Neuronal stem cell (in vitro differentiated cells): ENCODE measurements at regions not wholly inside any gene's neighbourhood (a gene's known extent, or its start where the extent isn't known, plus 50 kb on each side); places are given as distances from the start of the nearest gene placed in this dataset.

Experiments
- DNase-seq: peaks from one replicate; pipeline ENCODE4 v3.0.0-alpha.2; 2013; ENCODE audit warnings: low spot score
- H2AFZ ChIP-seq: one replicate; pipeline ENCODE4 v1.6.1; 2013; ENCODE audit warnings: mild to moderate bottlenecking, low read length, inconsistent platforms
- H2AK5ac ChIP-seq: 2 replicates; pipeline ENCODE4 v1.6.1; 2013; ENCODE audit warnings: low read depth, mild to moderate bottlenecking, inconsistent platforms, low read length, moderate library complexity, mixed read lengths
- H2BK120ac ChIP-seq: 2 replicates; pipeline ENCODE4 v1.6.1; 2013; ENCODE audit warnings: low read depth, mild to moderate bottlenecking, inconsistent platforms, low read length, moderate library complexity, mixed read lengths
- H2BK12ac ChIP-seq: one replicate; pipeline ENCODE4 v1.6.1; 2013; ENCODE audit warnings: low read length, inconsistent platforms
- H2BK15ac ChIP-seq: 2 replicates; pipeline ENCODE4 v1.6.1; 2013; ENCODE audit warnings: mild to moderate bottlenecking, low read length, inconsistent platforms, mixed read lengths
- H2BK5ac ChIP-seq: one replicate; pipeline ENCODE4 v1.6.1; 2013; ENCODE audit warnings: inconsistent platforms, mild to moderate bottlenecking, low read length, moderate library complexity
- H3K14ac ChIP-seq: one replicate; pipeline ENCODE4 v1.6.1; 2013; ENCODE audit warnings: low read length, inconsistent platforms
- H3K18ac ChIP-seq: 2 replicates; pipeline ENCODE4 v1.6.1; 2013; ENCODE audit warnings: low read length, inconsistent platforms
- H3K23ac ChIP-seq: 2 replicates; pipeline ENCODE4 v1.6.1; 2013; ENCODE audit warnings: low read depth, mild to moderate bottlenecking, mixed read lengths, low read length, inconsistent platforms; ENCODE audit not compliant: poor library complexity
- H3K27ac ChIP-seq: replicated peaks from 3 replicates; pipeline ENCODE4 v1.5.1; 2013; ENCODE audit warnings: low read length, inconsistent platforms
- H3K27me3 ChIP-seq, 3 experiments: 2 replicates each; pipeline ENCODE4 v1.6.1; 2013; ENCODE audit warnings: low read length in 3 of 3, mild to moderate bottlenecking in 2 of 3, inconsistent platforms in 1 of 3, low read depth in 1 of 3, mixed read lengths in 1 of 3, moderate library complexity in 1 of 3; ENCODE audit not compliant: control insufficient read depth in 3 of 3, insufficient read depth in 3 of 3
- H3K36me3 ChIP-seq, 2 donors: replicated peaks in 1 of 2; 2 replicates each; pipeline ENCODE4 v1.6.1; 2013; ENCODE audit warnings: low read length in 2 of 2; ENCODE audit not compliant: control insufficient read depth in 2 of 2, insufficient read depth in 2 of 2
- H3K4ac ChIP-seq: 2 replicates; pipeline ENCODE4 v1.6.1; 2013; ENCODE audit warnings: inconsistent platforms, mild to moderate bottlenecking, low read length, moderate library complexity
- H3K4me1 ChIP-seq, 2 donors: 1 replicate in 1 of 2; 2 replicates in 1 of 2; pipeline ENCODE4 v1.6.1; 2013; ENCODE audit warnings: low read length in 2 of 2, low read depth in 1 of 2; ENCODE audit not compliant: control insufficient read depth in 2 of 2, insufficient read depth in 1 of 2
- H3K4me2 ChIP-seq: one replicate; pipeline ENCODE4 v1.6.1; 2013; ENCODE audit warnings: mild to moderate bottlenecking, low read length, inconsistent platforms; ENCODE audit not compliant: insufficient read depth, poor library complexity, severe bottlenecking
- H3K4me3 ChIP-seq, 2 donors: 2 replicates each; pipeline ENCODE4 v1.5.1; 2013; ENCODE audit warnings: low read length in 2 of 2, mild to moderate bottlenecking in 2 of 2, inconsistent platforms in 1 of 2, moderate library complexity in 1 of 2
- H3K79me1 ChIP-seq: one replicate; pipeline ENCODE4 v1.6.1; 2013; ENCODE audit warnings: low read depth, mild to moderate bottlenecking, inconsistent platforms, low read length, moderate library complexity
- H3K9ac ChIP-seq: one replicate; pipeline ENCODE4 v1.6.1; 2013; ENCODE audit warnings: mild to moderate bottlenecking, low read depth, low read length, inconsistent platforms; ENCODE audit not compliant: poor library complexity
- H3K9me3 ChIP-seq, 2 donors: replicated peaks in 1 of 2; 2 replicates each; pipeline versions ENCODE3 to v1.6.1; 2013; ENCODE audit warnings: low read length in 2 of 2, mild to moderate bottlenecking in 2 of 2, inconsistent platforms in 1 of 2, low read depth in 1 of 2, mixed read lengths in 1 of 2, moderate library complexity in 1 of 2; ENCODE audit not compliant: control insufficient read depth in 2 of 2, insufficient read depth in 1 of 2
- H4K8ac ChIP-seq: one replicate; pipeline ENCODE4 v1.6.1; 2013; ENCODE audit warnings: low read depth, mild to moderate bottlenecking, inconsistent platforms, low read length, moderate library complexity
- H4K91ac ChIP-seq: one replicate; pipeline ENCODE4 v1.6.1; 2013; ENCODE audit warnings: low read length, low read depth, mild to moderate bottlenecking, inconsistent platforms; ENCODE audit not compliant: poor library complexity
- WGBS, 2 donors: extraction: QIAGEN DNeasy Blood & Tissue Kit; methylation state at CpG; one replicate each; pipeline ENCODE4 v1.1.7; 2013; ENCODE audit warnings: missing lambda C conversion rate in 2 of 2, mixed read lengths in 1 of 2; ENCODE audit not compliant: insufficient read length in 2 of 2, insufficient replicate concordance in 1 of 2; ENCODE audit errors: extremely low coverage in 2 of 2; 5-methylcytosine and 5-hydroxymethylcytosine counted together

GRCh38 chr14:65239938-65240296 lies 137.6 kb upstream of the MAX start:
- Histone ChIP-seq H3K79me1 (no peaks in the 10 kb centered on the region), H3K14ac (no peak overlapping the region), H3K9ac (no peak overlapping the region), H2BK120ac (no peak overlapping the region), H3K27me3 (peaks cover 0 to 30% (median 0%) of the 10 kb centered on the region in 3 experiments), H3K4me3 (no peak overlapping the region), H2BK15ac (no peak overlapping the region), H3K27ac (no peak overlapping the region), H3K9me3 (no peaks in the 10 kb centered on the region), H3K36me3 (no peaks in the 10 kb centered on the region), H3K18ac (no peak overlapping the region), H2BK5ac (no peak overlapping the region), H2BK12ac (no peak overlapping the region), H3K4me2 (no peak overlapping the region), H2AK5ac (no peak overlapping the region), H3K4me1 (peaks cover 0 to 16% of the 10 kb centered on the region in 2 donors), H2AFZ (no peak overlapping the region), H3K4ac (no peak overlapping the region), H3K23ac (no peak overlapping the region), H4K91ac (no peak overlapping the region), H4K8ac (no peak overlapping the region)
- DNase-seq: no peak
- WGBS, 2 donors: no CpG with 5 or more reads among the region's 1 CpG

DNA sequence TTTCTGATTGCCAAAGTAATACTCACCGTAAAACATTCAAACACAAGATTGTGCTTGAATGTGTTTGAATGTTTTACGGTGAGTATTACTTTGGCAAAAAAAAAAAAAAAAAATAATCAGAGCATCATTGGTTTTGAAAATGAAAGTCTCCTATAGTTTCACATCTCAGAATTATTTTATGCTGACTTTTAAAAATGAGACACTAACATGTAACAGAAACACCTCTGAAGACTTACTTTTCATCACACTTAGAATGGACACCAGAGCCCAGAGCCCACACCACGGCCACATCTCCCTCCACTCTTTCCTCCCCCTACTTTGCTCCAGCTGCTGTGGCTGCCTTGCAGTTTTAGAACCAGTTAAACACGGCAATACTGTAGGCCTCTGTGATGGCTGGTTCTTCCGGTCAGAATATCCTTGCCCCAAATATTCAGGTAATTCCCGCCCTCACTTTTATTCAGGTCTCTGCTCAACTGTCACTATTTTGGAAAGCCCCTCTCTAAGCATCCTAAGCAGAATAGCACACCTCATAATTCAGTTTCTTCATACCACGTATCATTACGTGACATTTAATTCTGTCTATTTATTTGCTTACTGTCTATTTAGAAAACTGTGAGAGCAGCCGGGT lies 138.9 kb upstream of the MAX start:
- no peak overlapping the region for H2BK12ac ChIP-seq
- no peak overlapping the region for H2BK120ac ChIP-seq
- no CpG with 5 or more reads among the region's 9 CpGs for WGBS, 2 donors
- no peaks in the 10 kb centered on the region for H3K36me3 ChIP-seq
- no peaks in the 10 kb centered on the region for H3K9me3 ChIP-seq
- no peak overlapping the region for H4K8ac ChIP-seq
- H2BK5ac ChIP-seq: no peak overlapping the region
- no peak overlapping the region for H3K23ac ChIP-seq
- no peak overlapping the region for H2AK5ac ChIP-seq
- no peak overlapping the region for H3K14ac ChIP-seq
- H3K18ac ChIP-seq: no peak overlapping the region
- no peak overlapping the region for H4K91ac ChIP-seq
- DNase-seq: no peak
- H3K4me3 ChIP-seq: no peak overlapping the region
- H3K4me1 ChIP-seq: peaks cover 0 to 16% of the 10 kb centered on the region in 2 donors
- no peak overlapping the region for H2BK15ac ChIP-seq
- no peak overlapping the region for H3K9ac ChIP-seq
- no peak overlapping the region for H2AFZ ChIP-seq
- no peaks in the 10 kb centered on the region for H3K79me1 ChIP-seq
- H3K27ac ChIP-seq: no peak overlapping the region
- H3K27me3 ChIP-seq: peaks cover 0 to 25% (median 0%) of the 10 kb centered on the region in 3 experiments
- no peak overlapping the region for H3K4ac ChIP-seq
- no peak overlapping the region for H3K4me2 ChIP-seq

DNA sequence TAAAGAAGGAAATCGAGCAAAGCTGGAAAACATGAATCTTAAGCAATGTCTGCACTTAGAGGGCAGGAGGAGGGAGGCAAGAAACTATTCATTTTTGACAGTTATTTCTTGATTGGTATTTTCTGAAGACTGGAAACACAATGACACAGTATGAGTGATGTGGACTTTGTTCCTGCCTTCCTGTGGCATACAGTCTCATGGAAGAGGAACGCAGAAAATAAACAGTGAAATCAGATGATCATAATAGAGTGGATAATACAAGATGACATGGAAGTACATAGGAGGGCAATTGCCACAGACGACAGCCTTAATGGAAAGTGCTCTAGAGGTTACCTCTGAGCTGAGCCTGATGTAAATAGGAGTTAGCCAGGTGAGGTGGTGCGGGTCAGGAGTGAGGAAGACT lies 140.4 kb upstream of the MAX start:
- no peaks in the 10 kb centered on the region for H3K79me1 ChIP-seq
- H3K27me3 ChIP-seq: peaks cover 0 to 15% (median 0%) of the 10 kb centered on the region in 3 experiments
- H2BK12ac ChIP-seq: no peak overlapping the region
- H3K4me3 ChIP-seq: no peak overlapping the region
- H3K9me3 ChIP-seq: no peaks in the 10 kb centered on the region
- H3K4ac ChIP-seq: no peak overlapping the region
- no peak overlapping the region for H4K91ac ChIP-seq
- no peak overlapping the region for H2BK5ac ChIP-seq
- no peak overlapping the region for H3K27ac ChIP-seq
- no peak overlapping the region for H3K4me2 ChIP-seq
- no peak overlapping the region for H2AK5ac ChIP-seq
- H2AFZ ChIP-seq: no peak overlapping the region
- WGBS, 2 donors: no CpG with 5 or more reads among the region's 4 CpGs
- no peak overlapping the region for H3K18ac ChIP-seq
- H3K4me1 ChIP-seq: peaks cover 0 to 11% of the 10 kb centered on the region in 2 donors
- no peak overlapping the region for H2BK120ac ChIP-seq
- H4K8ac ChIP-seq: no peak overlapping the region
- H3K9ac ChIP-seq: no peak overlapping the region
- DNase-seq: no peak
- no peak overlapping the region for H2BK15ac ChIP-seq
- H3K23ac ChIP-seq: no peak overlapping the region
- no peaks in the 10 kb centered on the region for H3K36me3 ChIP-seq
- no peak overlapping the region for H3K14ac ChIP-seq

GRCh38 chr14:65243766-65244442 lies 141.6 kb upstream of the MAX start:
- Histone ChIP-seq H2BK5ac (no peak overlapping the region), H3K4me2 (no peak overlapping the region), H3K9me3 (no peaks in the 10 kb centered on the region), H2BK15ac (no peak overlapping the region), H3K79me1 (no peaks in the 10 kb centered on the region), H3K4ac (no peak overlapping the region), H2AFZ (no peak overlapping the region), H3K4me1 (peaks cover 0 to 5% of the 10 kb centered on the region in 2 donors), H3K27ac (no peak overlapping the region), H4K91ac (no peak overlapping the region), H2BK12ac (no peak overlapping the region), H3K14ac (no peak overlapping the region), H3K23ac (no peak overlapping the region), H3K4me3 (no peak overlapping the region), H3K9ac (no peak overlapping the region), H3K27me3 (peaks cover 0 to 10% (median 0%) of the 10 kb centered on the region in 3 experiments), H2AK5ac (no peak overlapping the region), H3K36me3 (no peaks in the 10 kb centered on the region), H4K8ac (no peak overlapping the region), H3K18ac (no peak overlapping the region), H2BK120ac (no peak overlapping the region)
- WGBS, 2 donors: no CpG with 5 or more reads among the region's 7 CpGs
- DNase-seq: no peak
